H1 (cell line): ENCODE measurements at regions not wholly inside any gene's neighbourhood (a gene's known extent, or its start where the extent isn't known, plus 50 kb on each side); places are given as distances from the start of the nearest gene placed in this dataset.

Experiments
- CTCF ChIA-PET: fragments of 300-600 bp; sonication (Branson Sonifier 250); formaldehyde crosslinking; loops from one replicate; lab custom pipeline; 2021; ENCODE audit not compliant: partially characterized antibody; lab: Charles Lee
- POLR2A ChIA-PET: fragments of 300-600 bp; sonication (Branson Sonifier 250); formaldehyde crosslinking; loops from one replicate; lab custom pipeline; 2021; ENCODE audit warnings: inconsistent platforms; ENCODE audit not compliant: partially characterized antibody; lab: Charles Lee
- DNase-seq, 2 experiments: peaks; one replicate each; pipeline versions ENCODE4 v3.0.0 to v3.0.0-alpha.2; 2010 to 2022; ENCODE audit warnings: low spot score in 2 of 2, low read depth in 1 of 2, mixed read lengths in 1 of 2
- FAIRE-seq: peaks from 2 replicates; lab custom pipeline; 2011; peaks lifted over from hg19 to GRCh38; lab: Jason Lieb, UNC
- H2AFZ ChIP-seq: 2 replicates; pipeline ENCODE4 v1.8.1; 2012; ENCODE audit warnings: low read length, inconsistent platforms
- H2AK5ac ChIP-seq: 2 replicates; pipeline ENCODE4 v1.6.1; 2013; ENCODE audit warnings: low read depth, low read length
- H2BK120ac ChIP-seq: replicated peaks from 2 replicates; pipeline ENCODE3; 2013; ENCODE audit warnings: low read depth, low read length, inconsistent platforms
- H2BK12ac ChIP-seq: 2 replicates; pipeline ENCODE4 v1.6.1; 2013; ENCODE audit warnings: low read depth, low read length
- H2BK15ac ChIP-seq: 2 replicates; pipeline ENCODE4 v1.6.1; 2013; ENCODE audit warnings: low read length
- H2BK20ac ChIP-seq: 2 replicates; pipeline ENCODE4 v1.6.1; 2013; ENCODE audit warnings: low read length
- H2BK5ac ChIP-seq: 2 replicates; pipeline ENCODE4 v1.6.1; 2013; ENCODE audit warnings: low read depth, low read length
- H3K14ac ChIP-seq: 2 replicates; pipeline ENCODE4 v1.6.1; 2013; ENCODE audit warnings: inconsistent platforms; ENCODE audit not compliant: insufficient read length
- H3K18ac ChIP-seq: 2 replicates; pipeline ENCODE4 v1.6.1; 2013; ENCODE audit warnings: low read length; ENCODE audit errors: extremely low read depth
- H3K23ac ChIP-seq: 2 replicates; pipeline ENCODE4 v1.6.1; 2013; ENCODE audit warnings: inconsistent platforms; ENCODE audit not compliant: insufficient read length
- H3K23me2 ChIP-seq: 2 replicates; pipeline ENCODE4 v1.6.1; 2013; ENCODE audit warnings: low read depth, low read length
- H3K27ac ChIP-seq: 2 replicates; pipeline ENCODE4 v1.6.1; 2011; ENCODE audit warnings: low read depth, low read length, inconsistent platforms
- H3K27me3 ChIP-seq, 4 experiments: replicated peaks in 1 of 4; 1 replicate in 1 of 4; 2 replicates in 3 of 4; pipeline versions ENCODE4 v1.6.1 to v1.8.1; 2011 to 2013; ENCODE audit warnings: low read length in 3 of 4, mild to moderate bottlenecking in 3 of 4, inconsistent platforms in 2 of 4, mixed read lengths in 2 of 4, moderate library complexity in 1 of 4; ENCODE audit not compliant: control insufficient read depth in 3 of 4, insufficient read depth in 3 of 4; ENCODE audit errors: extremely low read depth in 1 of 4
- H3K36me3 ChIP-seq, 4 experiments: 2 replicates each; pipeline versions ENCODE4 v1.6.1 to v1.8.1; 2011 to 2013; ENCODE audit warnings: mild to moderate bottlenecking in 4 of 4, low read length in 3 of 4, moderate library complexity in 2 of 4, control low read depth in 1 of 4, inconsistent platforms in 1 of 4; ENCODE audit not compliant: insufficient read depth in 4 of 4, control insufficient read depth in 2 of 4
- H3K4ac ChIP-seq: replicated peaks from 2 replicates; pipeline ENCODE3; 2013; ENCODE audit warnings: low read length, low read depth, mixed read lengths, inconsistent platforms; ENCODE audit not compliant: insufficient read length
- H3K4me1 ChIP-seq, 4 experiments: replicated peaks in 1 of 4; 1 replicate in 1 of 4; 2 replicates in 3 of 4; pipeline versions ENCODE4 v1.6.1 to v1.8.1; 2011 to 2013; ENCODE audit warnings: low read length in 3 of 4, inconsistent platforms in 2 of 4, mixed read lengths in 1 of 4; ENCODE audit not compliant: insufficient read depth in 4 of 4, control insufficient read depth in 3 of 4
- H3K4me2 ChIP-seq, 2 experiments: 2 replicates each; pipeline versions ENCODE4 v1.6.1 to v1.8.1; 2011 to 2013; ENCODE audit warnings: low read depth in 2 of 2, low read length in 2 of 2, control low read depth in 1 of 2, inconsistent platforms in 1 of 2, mild to moderate bottlenecking in 1 of 2; ENCODE audit not compliant: insufficient read depth in 1 of 2
- H3K4me3 ChIP-seq, 4 experiments: fragments of 200-600, 300-600 bp in 1 of 4; sonication (generic), shearing (Covaris generic), sonication (Bioruptor Twin) in 1 of 4; 2 replicates each; pipeline versions ENCODE4 v1.5.1 to v1.8.1; 2011 to 2016; ENCODE audit warnings: low read length in 4 of 4, low read depth in 3 of 4, control low read depth in 2 of 4, inconsistent platforms in 2 of 4, mild to moderate bottlenecking in 2 of 4, mixed read lengths in 1 of 4, moderate library complexity in 1 of 4; ENCODE audit not compliant: insufficient read depth in 2 of 4; ENCODE audit errors: extremely low read depth in 1 of 4
- H3K56ac ChIP-seq: replicated peaks from 2 replicates; pipeline ENCODE3; 2013; ENCODE audit warnings: low read depth, mild to moderate bottlenecking, mixed read lengths, low read length, inconsistent platforms; ENCODE audit not compliant: insufficient read length
- H3K79me1 ChIP-seq: 2 replicates; pipeline ENCODE4 v1.6.1; 2013; ENCODE audit warnings: low read depth, low read length, control low read depth
- H3K79me2 ChIP-seq, 2 experiments: 2 replicates each; pipeline versions ENCODE4 v1.6.1 to v1.8.1; 2012 to 2013; ENCODE audit warnings: low read length in 2 of 2, mild to moderate bottlenecking in 2 of 2, inconsistent platforms in 1 of 2; ENCODE audit not compliant: insufficient read depth in 2 of 2, control insufficient read depth in 1 of 2
- H3K9ac ChIP-seq, 4 experiments: replicated peaks in 1 of 4; 1 replicate in 1 of 4; 2 replicates in 3 of 4; pipeline versions ENCODE4 v1.6.1 to v1.8.1; 2011 to 2013; ENCODE audit warnings: low read depth in 3 of 4, low read length in 3 of 4, control low read depth in 2 of 4, mild to moderate bottlenecking in 2 of 4, moderate library complexity in 2 of 4, inconsistent platforms in 1 of 4; ENCODE audit errors: extremely low read depth in 1 of 4
- H3K9me3 ChIP-seq, 2 experiments: 2 replicates each; pipeline versions ENCODE4 v1.6.1 to v1.8.1; 2012 to 2013; ENCODE audit warnings: mild to moderate bottlenecking in 2 of 2, moderate library complexity in 2 of 2, control low read depth in 1 of 2, inconsistent platforms in 1 of 2, low read depth in 1 of 2, low read length in 1 of 2, mixed read lengths in 1 of 2; ENCODE audit not compliant: insufficient read depth in 2 of 2
- H4K20me1 ChIP-seq, 2 experiments: replicated peaks in 1 of 2; 2 replicates each; pipeline versions ENCODE3 to v1.8.1; 2011 to 2013; ENCODE audit warnings: inconsistent platforms in 2 of 2, low read length in 2 of 2, mild to moderate bottlenecking in 1 of 2; ENCODE audit not compliant: insufficient read depth in 2 of 2, control insufficient read depth in 1 of 2
- H4K5ac ChIP-seq: 2 replicates; pipeline ENCODE4 v1.6.1; 2013; ENCODE audit warnings: low read length, low read depth, mixed read lengths, inconsistent platforms; ENCODE audit not compliant: insufficient read length
- H4K8ac ChIP-seq: 2 replicates; pipeline ENCODE4 v1.8.0; 2013; ENCODE audit warnings: mild to moderate bottlenecking, moderate library complexity, low read length, inconsistent platforms; ENCODE audit not compliant: insufficient read depth; ENCODE audit errors: extremely low read depth
- H4K91ac ChIP-seq: replicated peaks from 2 replicates; pipeline ENCODE3; 2013; ENCODE audit warnings: low read length, mixed read lengths, inconsistent platforms; ENCODE audit not compliant: insufficient read length
- BCL11A ChIP-seq, 2 experiments: IDR thresholded peaks; one replicate each; pipeline ENCODE4 v1.6.1; 2011; ENCODE audit warnings: low read depth in 2 of 2, low read length in 2 of 2, mild to moderate bottlenecking in 2 of 2
- CEBPB ChIP-seq: IDR thresholded peaks from 2 replicates; pipeline ENCODE4 v1.6.1; 2012; ENCODE audit warnings: low read depth, low read length
- TAF1 ChIP-seq: IDR thresholded peaks from 2 replicates; pipeline ENCODE4 v1.6.1; 2011; ENCODE audit warnings: mild to moderate bottlenecking, low read depth, low read length
- TEAD4 ChIP-seq: IDR thresholded peaks from 2 replicates; pipeline ENCODE4 v1.6.1; 2012; ENCODE audit warnings: low read depth, low read length, inconsistent platforms, mixed read lengths
- WGBS, 2 experiments: shearing (Covaris generic) in 1 of 2; methylation state at CpG; one replicate each; pipeline versions ENCODE4 v1.1.6 to v1.1.7; 2013 to 2015; ENCODE audit warnings: low lambda C conversion rate in 2 of 2, mixed read lengths in 2 of 2, inconsistent platforms in 1 of 2, low coverage in 1 of 2, missing lambda C conversion rate in 1 of 2; ENCODE audit not compliant: insufficient replicate concordance in 2 of 2, insufficient coverage in 1 of 2, insufficient read length in 1 of 2; ENCODE audit errors: extremely low coverage in 1 of 2, missing lambda C conversion rate in 1 of 2; 5-methylcytosine and 5-hydroxymethylcytosine counted together

DNA sequence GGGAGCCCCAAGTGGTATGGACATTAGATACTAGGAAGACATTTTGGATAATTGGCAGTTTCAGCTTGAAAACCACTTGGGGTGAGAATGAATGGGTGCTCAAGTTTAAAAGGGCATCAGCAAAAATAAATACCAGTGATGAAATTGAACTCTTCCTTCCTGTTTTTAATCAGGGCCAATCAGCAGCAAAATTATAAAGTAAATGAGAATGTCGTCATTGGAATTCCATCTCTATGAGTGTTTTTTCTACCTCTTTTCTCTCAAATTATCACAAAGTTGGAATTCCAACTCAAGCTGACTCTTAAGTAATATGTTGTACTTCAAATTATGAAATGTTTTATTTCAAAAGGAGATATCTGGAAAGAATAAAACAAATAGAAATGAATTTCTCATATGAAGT, 730.6 kb downstream of the METTL15 start:
- Histone ChIP-seq H3K79me1 (no peaks in the 10 kb centered on the region), H3K56ac (no peak overlapping the region), H3K4ac (no peak overlapping the region), H3K27ac (no peak overlapping the region), H3K36me3 (no peaks in the 10 kb centered on the region), H3K9me3 (peaks cover 0 to 1% of the 10 kb centered on the region in 2 experiments; a peak in 1 of 4 replicates), H2BK5ac (no peak overlapping the region), H2AK5ac (no peak overlapping the region), H3K23me2 (no peaks in the 10 kb centered on the region), H2BK20ac (no peak overlapping the region), H3K18ac (no peak overlapping the region), H3K4me3 (no peak overlapping the region), H3K4me2 (no peak overlapping the region), H3K27me3 (no peaks in the 10 kb centered on the region), H4K5ac (no peak overlapping the region), H2BK120ac (no peak overlapping the region), H4K20me1 (no peaks in the 10 kb centered on the region), H3K9ac (no peak overlapping the region), H2BK12ac (no peak overlapping the region), H3K14ac (no peak overlapping the region), H4K8ac (no peak overlapping the region), H2AFZ (no peak overlapping the region), H3K23ac (no peak overlapping the region), H2BK15ac (no peak overlapping the region), H3K4me1 (peaks cover 0 to 3% (median 1%) of the 10 kb centered on the region in 4 experiments; a peak in 2 of 7 replicates), H4K91ac (no peak overlapping the region), H3K79me2 (no peaks in the 10 kb centered on the region)
- TF ChIP-seq TAF1: no peak
- no peak for TF ChIP-seq BCL11A (IDR thresholded peaks at IDR 0.05; ENCODE audit: low read depth in 2 of 2, low read length in 2 of 2)
- no peak for TF ChIP-seq CEBPB
- no peak for TF ChIP-seq TEAD4
- CTCF ChIA-PET: interaction anchor here (1.2 kb wide), 1 partner anchor 9 kb away, joined by 3 read pairs; no protein-coding TSS in a partner anchor
- DNase-seq (no peak), FAIRE-seq (no peak)
- WGBS, 2 experiments: 94% methylated on average over 1 of the region's 1 CpG; no CpG with 5 or more reads in 1 of the 2 experiments
- POLR2A ChIA-PET: no interaction called here
